Cardiac fibroblast (primary cell): ENCODE measurements at regions not wholly inside any gene's neighbourhood (a gene's known extent, or its start where the extent isn't known, plus 50 kb on each side); places are given as distances from the start of the nearest gene placed in this dataset.
A peak's percentile ranks its signal among the peaks of the same experiment; 100 is the strongest.
"Not testable (repeated sequence)": the region's sequence is repeated elsewhere in the genome, so short reads cannot be mapped to it uniquely, and the experiment has no call there.

Experiments
- DNase-seq, 2 donors: peaks; one replicate each; pipeline versions ENCODE4 v3.0.0 to v3.0.0-alpha.2; 2010; ENCODE audit warnings: low read depth in 2 of 2
- H3K4me3 ChIP-seq, 2 donors: replicated peaks in 1 of 2; 1 replicate in 1 of 2; 2 replicates in 1 of 2; pipeline ENCODE4 v1.5.1; 2011; ENCODE audit warnings: low read depth in 2 of 2, low read length in 2 of 2, mild to moderate bottlenecking in 2 of 2, moderate library complexity in 1 of 2
- TF ChIP-seq, protein P1 (sequence below): IDR thresholded peaks from one replicate; pipeline ENCODE4 v1.5.1; 2011; ENCODE audit warnings: low read depth, mild to moderate bottlenecking, low read length, inconsistent platforms

DNA sequence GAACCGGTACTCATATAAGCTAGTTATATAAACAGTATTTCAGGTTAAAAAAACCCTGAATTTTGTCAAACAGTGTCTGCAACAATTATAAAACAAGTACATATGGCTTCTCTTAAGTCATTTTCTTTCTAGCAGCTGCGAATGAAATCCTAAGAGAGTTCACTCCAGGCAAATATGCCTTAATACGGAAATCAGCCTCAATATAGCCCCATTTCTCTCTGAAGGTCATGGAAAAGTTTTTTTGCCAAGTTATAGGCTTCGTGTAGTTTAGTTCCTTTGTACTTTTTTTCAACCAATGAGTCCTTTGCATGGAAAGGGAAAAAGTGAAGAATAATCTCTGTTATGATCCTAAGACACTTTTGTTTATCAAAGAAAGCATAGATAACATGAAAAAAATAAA is 848.0 kb upstream of the ACO1 start:
- TF ChIP-seq, protein P1, sequence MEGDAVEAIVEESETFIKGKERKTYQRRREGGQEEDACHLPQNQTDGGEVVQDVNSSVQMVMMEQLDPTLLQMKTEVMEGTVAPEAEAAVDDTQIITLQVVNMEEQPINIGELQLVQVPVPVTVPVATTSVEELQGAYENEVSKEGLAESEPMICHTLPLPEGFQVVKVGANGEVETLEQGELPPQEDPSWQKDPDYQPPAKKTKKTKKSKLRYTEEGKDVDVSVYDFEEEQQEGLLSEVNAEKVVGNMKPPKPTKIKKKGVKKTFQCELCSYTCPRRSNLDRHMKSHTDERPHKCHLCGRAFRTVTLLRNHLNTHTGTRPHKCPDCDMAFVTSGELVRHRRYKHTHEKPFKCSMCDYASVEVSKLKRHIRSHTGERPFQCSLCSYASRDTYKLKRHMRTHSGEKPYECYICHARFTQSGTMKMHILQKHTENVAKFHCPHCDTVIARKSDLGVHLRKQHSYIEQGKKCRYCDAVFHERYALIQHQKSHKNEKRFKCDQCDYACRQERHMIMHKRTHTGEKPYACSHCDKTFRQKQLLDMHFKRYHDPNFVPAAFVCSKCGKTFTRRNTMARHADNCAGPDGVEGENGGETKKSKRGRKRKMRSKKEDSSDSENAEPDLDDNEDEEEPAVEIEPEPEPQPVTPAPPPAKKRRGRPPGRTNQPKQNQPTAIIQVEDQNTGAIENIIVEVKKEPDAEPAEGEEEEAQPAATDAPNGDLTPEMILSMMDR, result no peak
- no peak overlapping the region for H3K4me3 ChIP-seq
- no peak for DNase-seq

DNA sequence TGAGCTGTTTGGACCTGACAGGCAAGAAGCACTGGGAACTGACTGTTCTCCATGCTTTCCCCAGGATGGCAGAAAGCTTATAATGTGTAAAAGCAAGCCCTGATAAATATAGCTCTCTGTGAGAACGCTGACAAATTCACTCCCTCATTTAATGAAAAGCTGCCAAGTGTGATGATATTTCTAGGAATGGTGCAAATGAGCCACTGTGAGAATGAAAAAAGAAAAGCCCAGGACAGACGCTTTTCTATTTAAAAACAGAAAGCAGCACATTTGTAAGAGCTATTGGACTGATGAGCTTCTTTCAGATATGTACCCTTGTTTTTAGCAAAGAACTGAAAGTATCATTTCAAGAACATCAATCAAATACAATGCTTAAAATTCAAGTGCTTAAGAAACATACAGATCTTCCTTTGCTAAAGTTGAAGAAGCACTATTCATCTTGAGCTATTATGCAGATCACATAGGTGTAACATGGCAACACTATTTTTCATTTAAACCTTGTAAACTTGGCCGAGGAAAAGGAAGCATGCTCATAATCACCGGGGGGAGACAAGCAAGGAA is 842.6 kb upstream of the ACO1 start:
- TF ChIP-seq, protein P1, result no peak
- H3K4me3 ChIP-seq, result no peak overlapping the region
- peak; percentile 6 to 57 for DNase-seq

DNA sequence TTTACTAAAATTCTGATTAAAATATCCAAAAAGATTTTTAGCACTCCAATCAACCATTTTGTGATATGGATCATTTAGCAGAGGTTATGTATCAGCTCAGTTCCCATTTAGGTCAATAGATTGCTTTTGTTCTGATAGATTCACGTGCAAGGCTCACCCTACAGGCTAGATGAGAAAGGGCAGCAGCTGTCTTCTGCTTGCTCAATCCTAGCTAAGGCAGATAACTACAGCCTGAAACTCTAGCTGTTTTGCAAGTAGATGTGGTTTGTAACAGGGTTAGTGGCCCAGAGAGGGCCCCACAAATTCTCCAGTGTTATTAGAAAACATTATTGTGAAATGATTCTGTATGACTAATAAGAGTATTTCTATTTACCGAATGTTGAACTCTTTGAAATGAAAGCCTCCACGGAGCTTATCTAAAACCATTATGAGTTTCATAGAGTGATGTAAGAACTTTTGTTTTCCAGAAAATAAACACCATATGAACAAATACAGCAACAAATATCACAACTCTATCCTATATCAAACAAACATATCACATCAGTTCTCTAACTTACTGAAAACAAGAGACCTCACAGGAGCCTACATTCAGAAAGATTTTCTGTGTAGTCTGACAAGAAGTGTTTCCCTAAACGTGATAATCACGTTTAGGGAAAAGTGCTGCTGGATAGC is 841.9 kb upstream of the ACO1 start:
- DNase-seq, result peak; percentile 84 to 90
- H3K4me3 ChIP-seq, result no peak overlapping the region
- TF ChIP-seq, protein P1, result peak; percentile 63

DNA sequence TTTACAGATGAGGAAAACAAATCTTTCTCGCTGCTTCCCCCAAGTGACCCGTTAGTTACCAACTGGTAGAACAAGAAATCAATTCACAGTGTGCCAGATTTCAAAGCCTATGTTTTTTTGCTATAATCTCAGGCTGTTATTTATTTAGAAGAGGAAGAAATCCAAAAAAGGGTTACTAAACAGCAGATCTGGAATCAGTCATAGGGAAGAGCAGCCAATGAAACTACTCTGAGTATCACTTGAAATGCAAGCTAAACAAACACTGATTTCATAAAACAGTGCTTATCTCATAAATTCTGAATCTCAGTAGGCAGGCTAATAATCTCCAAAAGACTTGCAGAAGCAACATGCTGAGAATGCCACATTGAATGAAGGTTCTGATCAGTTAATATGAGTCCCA is 829.5 kb upstream of the ACO1 start:
- no peak for DNase-seq
- TF ChIP-seq, protein P1, result no peak
- no peak overlapping the region for H3K4me3 ChIP-seq

DNA sequence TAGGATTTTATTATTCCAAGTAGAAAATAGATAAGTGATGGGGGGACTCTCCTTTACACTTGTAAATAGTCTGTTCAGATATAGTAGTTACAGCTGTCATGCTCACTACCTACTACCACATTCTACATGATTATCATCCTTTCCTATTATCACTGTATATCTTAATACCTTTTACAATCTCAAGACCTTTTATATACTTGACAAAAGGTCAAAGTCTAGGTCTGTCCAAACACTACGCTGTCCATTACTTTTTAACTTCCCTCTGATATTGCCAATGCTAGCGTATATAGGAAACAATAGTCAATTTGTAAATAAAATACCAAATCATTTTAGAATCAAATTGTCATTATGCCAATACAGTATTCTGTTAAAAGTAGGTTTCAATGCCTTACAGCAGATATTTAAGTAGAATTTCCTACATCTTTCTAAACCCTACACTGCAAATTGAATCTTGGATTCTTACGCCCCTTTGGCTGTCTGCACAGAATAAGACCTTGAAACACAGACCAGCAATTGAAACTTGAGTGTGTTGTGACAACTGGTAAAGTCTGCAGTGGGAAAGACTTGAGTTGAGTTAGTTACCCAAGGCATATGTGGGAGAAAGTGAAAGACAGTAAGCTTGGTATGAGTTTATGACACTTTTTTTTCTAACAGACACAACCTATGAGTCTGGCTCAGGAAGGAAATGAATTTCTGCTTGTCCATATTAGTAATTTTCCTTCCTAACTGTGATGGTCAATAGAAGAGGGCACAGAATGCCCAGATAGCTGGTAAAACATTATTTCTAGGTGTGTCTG is 827.6 kb upstream of the ACO1 start:
- no peak for DNase-seq
- TF ChIP-seq, protein P1, result no peak
- H3K4me3 ChIP-seq, result no peak overlapping the region

DNA sequence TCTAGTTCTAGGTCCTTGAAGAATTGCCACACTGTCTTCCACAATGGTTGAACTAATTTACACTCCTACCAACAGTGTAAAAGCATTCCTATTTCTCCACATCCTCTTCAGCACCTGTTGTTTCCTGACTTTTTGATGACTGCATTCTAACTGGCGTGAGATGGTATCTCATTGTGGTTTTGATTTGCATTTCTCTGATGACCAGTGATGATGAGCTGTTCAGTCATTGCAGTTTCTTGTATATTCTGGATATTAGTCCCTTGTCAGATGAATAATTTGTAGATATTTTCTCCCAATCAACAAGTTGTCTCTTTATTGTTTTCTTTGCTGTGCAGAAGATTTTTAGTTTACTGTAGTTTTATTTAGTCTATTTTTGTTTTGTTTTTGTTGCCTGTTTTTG is 812.3 kb upstream of the ACO1 start:
- H3K4me3 ChIP-seq, result not testable (repeated sequence)
- peak in 1 of 2 donors; percentile 18 for DNase-seq

DNA sequence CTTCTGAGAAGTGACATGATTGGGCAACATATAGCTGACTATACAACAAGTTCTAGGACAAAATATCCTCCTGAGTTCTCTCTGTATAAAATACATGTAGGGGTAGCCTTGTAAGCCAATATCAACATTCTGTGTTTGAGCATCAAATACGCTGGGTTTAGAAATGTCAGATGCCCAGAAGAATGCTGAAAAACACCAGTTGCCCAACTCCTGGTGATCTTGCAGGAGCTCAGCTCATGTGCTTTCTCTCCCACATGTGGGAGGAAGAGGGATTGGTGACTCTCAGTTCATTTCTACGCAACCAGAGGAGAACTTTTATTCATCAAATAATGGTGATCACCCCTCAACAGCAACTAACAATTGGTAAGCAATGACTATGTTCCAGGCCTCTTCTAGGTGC is 810.9 kb upstream of the ACO1 start:
- DNase-seq, result peak in 1 of 2 donors; percentile 15
- no peak overlapping the region for H3K4me3 ChIP-seq
- TF ChIP-seq, protein P1, result no peak
